GM12891 (cell line): ENCODE measurements at regions not wholly inside any gene's neighbourhood (a gene's known extent, or its start where the extent isn't known, plus 50 kb on each side); places are given as distances from the start of the nearest gene placed in this dataset.
"Not testable (repeated sequence)": the region's sequence is repeated elsewhere in the genome, so short reads cannot be mapped to it uniquely, and the experiment has no call there.

Source experiments
- DNase-seq: peaks from one replicate; pipeline ENCODE4 v3.0.0; 2011; ENCODE audit warnings: low spot score; ENCODE audit not compliant: insufficient read length
- FAIRE-seq: peaks from 2 replicates; lab custom pipeline; 2011; peaks lifted over from hg19 to GRCh38; lab: Jason Lieb, UNC
- PAX5 ChIP-seq: IDR thresholded peaks from 2 replicates; pipeline ENCODE4 v1.6.1; 2011; ENCODE audit warnings: low read length, moderate library complexity, mild to moderate bottlenecking; ENCODE audit not compliant: insufficient read depth, severe bottlenecking
- POLR2A ChIP-seq: IDR thresholded peaks from 2 replicates; pipeline ENCODE4 v1.6.1; 2011; ENCODE audit warnings: low read depth, low read length, control low read depth
- POLR2AphosphoS5 ChIP-seq: IDR thresholded peaks from 2 replicates; pipeline ENCODE4 v1.6.1; 2011; ENCODE audit warnings: low read depth, low read length, control low read depth
- POU2F2 ChIP-seq: IDR thresholded peaks from 2 replicates; pipeline ENCODE4 v1.6.1; 2011; ENCODE audit warnings: low read depth, mild to moderate bottlenecking, control low read depth, low read length, moderate library complexity
- SPI1 ChIP-seq: IDR thresholded peaks from 2 replicates; pipeline ENCODE4 v1.6.1; 2011; ENCODE audit warnings: low read depth, low read length, control low read depth
- TAF1 ChIP-seq: IDR thresholded peaks from 2 replicates; pipeline ENCODE4 v1.6.1; 2011; ENCODE audit warnings: low read depth, low read length, control low read depth

- TF ChIP-seq TAF1 (no peak), SPI1 (peak; percentile 49; the same call in 1 of the 2 replicates)
- DNase-seq (no peak), FAIRE-seq (no peak)
Measured at GRCh38 chr9:108755979-108756378, 99.8 kb downstream of the ACTL7B start.

- TF ChIP-seq SPI1 = no peak
- no peak for TF ChIP-seq TAF1
- TF ChIP-seq POLR2AphosphoS5 = no peak
- no peak for TF ChIP-seq POLR2A
- TF ChIP-seq PAX5 = no peak
- no peak for TF ChIP-seq POU2F2
- no peak for FAIRE-seq
- DNase-seq = no peak
Measured at GRCh38 chr9:108751369-108751768, 104.4 kb downstream of the ACTL7B start.

- no peak for FAIRE-seq
- no peak for DNase-seq
- TF ChIP-seq PAX5 = no peak
- TF ChIP-seq SPI1 = no peak
- no peak for TF ChIP-seq POLR2AphosphoS5
- no peak for TF ChIP-seq POLR2A
- no peak for TF ChIP-seq POU2F2
- TF ChIP-seq TAF1 = no peak
Measured at GRCh38 chr9:108750661-108751215, 105.0 kb downstream of the ACTL7B start.

GRCh38 chr9:108748776-108749175 is 107.0 kb downstream of the ACTL7B start:
- FAIRE-seq = no peak
- no peak for DNase-seq
- TF ChIP-seq PAX5 = no peak
- TF ChIP-seq SPI1 = no peak
- TF ChIP-seq POU2F2 = no peak
- TF ChIP-seq POLR2A = no peak
- TF ChIP-seq TAF1 = no peak
- TF ChIP-seq POLR2AphosphoS5 = no peak

GRCh38 chr9:108746864-108747263 is 108.9 kb downstream of the ACTL7B start:
- no peak for DNase-seq
- no peak for TF ChIP-seq POLR2A

GRCh38 chr9:108746001-108746400 is 109.8 kb downstream of the ACTL7B start:
- DNase-seq (no peak), FAIRE-seq (no peak)
- no peak for TF ChIP-seq SPI1
- TF ChIP-seq PAX5 = no peak
- TF ChIP-seq POLR2AphosphoS5 = no peak
- no peak for TF ChIP-seq POLR2A
- TF ChIP-seq POU2F2 = no peak
- TF ChIP-seq TAF1 = no peak

More at GRCh38 chr9:108746864-108747263, 108.9 kb downstream of the ACTL7B start:
- FAIRE-seq = no peak

- TF ChIP-seq POLR2AphosphoS5 (no peak), TAF1 (no peak), POU2F2 (no peak), PAX5 (no peak), SPI1 (no peak), POLR2A (no peak)
- DNase-seq (no peak), FAIRE-seq (no peak)
Measured at GRCh38 chr9:108744641-108745040, 111.1 kb downstream of the ACTL7B start.

- TF ChIP-seq POLR2A = no peak
- TF ChIP-seq POU2F2 = no peak
- TF ChIP-seq TAF1 = no peak
- no peak for TF ChIP-seq SPI1
- TF ChIP-seq PAX5 = no peak
- TF ChIP-seq POLR2AphosphoS5 = no peak
- DNase-seq (no peak), FAIRE-seq (no peak)
Measured at GRCh38 chr9:108743901-108744371, 111.8 kb downstream of the ACTL7B start.

- FAIRE-seq (no peak), DNase-seq (no peak)
- TF ChIP-seq TAF1 (no peak), POLR2A (no peak), SPI1 (no peak), POU2F2 (no peak), POLR2AphosphoS5 (no peak), PAX5 (no peak)
Measured at GRCh38 chr9:108743416-108743815, 112.4 kb downstream of the ACTL7B start.

GRCh38 chr9:108742191-108742590 is 113.6 kb downstream of the ACTL7B start:
- FAIRE-seq (no peak), DNase-seq (no peak)
- TF ChIP-seq POU2F2 = no peak
- TF ChIP-seq POLR2AphosphoS5 = no peak
- TF ChIP-seq PAX5 = no peak
- TF ChIP-seq TAF1 = no peak
- TF ChIP-seq POLR2A = no peak
- TF ChIP-seq SPI1 = no peak

GRCh38 chr9:108731292-108731691 is 124.5 kb downstream of the ACTL7B start:
- not testable (repeated sequence) for FAIRE-seq, DNase-seq
